Osteocyte (in vitro differentiated cells): ENCODE measurements at regions not wholly inside any gene's neighbourhood (a gene's known extent, or its start where the extent isn't known, plus 50 kb on each side); places are given as distances from the start of the nearest gene placed in this dataset.
"Not testable (repeated sequence)": the region's sequence is repeated elsewhere in the genome, so short reads cannot be mapped to it uniquely, and the experiment has no call there.

ENCODE experiments used
- DNase-seq: peaks from one replicate; pipeline ENCODE4 v3.0.0; 2021; ENCODE audit warnings: mixed read lengths; ENCODE audit not compliant: unreplicated experiment; ENCODE audit errors: extremely low spot score
- H3K27ac Mint-ChIP-seq: one replicate; pipeline ENCODE4 v1.8.0; 2021; ENCODE audit warnings: mild to moderate bottlenecking, mixed read lengths; ENCODE audit not compliant: unreplicated experiment
- H3K27me3 Mint-ChIP-seq: one replicate; pipeline ENCODE4 v1.8.0; 2021; ENCODE audit warnings: mixed read lengths; ENCODE audit not compliant: unreplicated experiment
- H3K36me3 Mint-ChIP-seq: one replicate; pipeline ENCODE4 v1.8.0; 2021; ENCODE audit warnings: mixed read lengths; ENCODE audit not compliant: unreplicated experiment
- H3K4me1 Mint-ChIP-seq: one replicate; pipeline ENCODE4 v1.8.0; 2021; ENCODE audit warnings: mixed read lengths; ENCODE audit not compliant: unreplicated experiment
- H3K4me3 Mint-ChIP-seq: one replicate; pipeline ENCODE4 v1.8.0; 2021; ENCODE audit warnings: mild to moderate bottlenecking, moderate library complexity, mixed read lengths; ENCODE audit not compliant: unreplicated experiment
- H3K9me3 Mint-ChIP-seq: one replicate; pipeline ENCODE4 v1.8.0; 2021; ENCODE audit warnings: mixed read lengths; ENCODE audit not compliant: unreplicated experiment
- TF ChIP-seq, protein P1 (sequence below): fragments of 200-600 bp; sonication (generic); IDR thresholded peaks from 2 replicates; pipeline ENCODE4 v1.5.0; 2021; ENCODE audit warnings: antibody characterized with exemption, mild to moderate bottlenecking, moderate library complexity

DNA sequence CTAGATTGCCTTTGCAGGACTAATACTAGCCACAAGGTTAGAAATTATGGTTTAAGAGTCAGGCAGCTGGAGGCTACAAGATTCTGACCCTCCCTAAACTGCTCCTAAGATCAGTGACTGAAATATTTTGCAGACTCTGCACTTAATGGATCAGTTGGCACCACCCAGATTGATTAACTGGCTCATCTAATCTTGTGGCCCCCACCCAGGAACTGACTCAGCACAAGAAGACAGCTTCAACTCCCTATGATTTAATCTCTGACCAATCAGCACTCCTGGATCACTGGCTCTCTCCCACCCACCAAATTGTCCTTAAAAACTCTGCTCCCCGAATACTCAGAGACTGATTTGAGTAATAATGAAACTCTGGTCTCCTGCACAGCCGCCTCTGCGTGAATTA is 145.4 kb upstream of the LCORL start:
- TF ChIP-seq, protein P1, sequence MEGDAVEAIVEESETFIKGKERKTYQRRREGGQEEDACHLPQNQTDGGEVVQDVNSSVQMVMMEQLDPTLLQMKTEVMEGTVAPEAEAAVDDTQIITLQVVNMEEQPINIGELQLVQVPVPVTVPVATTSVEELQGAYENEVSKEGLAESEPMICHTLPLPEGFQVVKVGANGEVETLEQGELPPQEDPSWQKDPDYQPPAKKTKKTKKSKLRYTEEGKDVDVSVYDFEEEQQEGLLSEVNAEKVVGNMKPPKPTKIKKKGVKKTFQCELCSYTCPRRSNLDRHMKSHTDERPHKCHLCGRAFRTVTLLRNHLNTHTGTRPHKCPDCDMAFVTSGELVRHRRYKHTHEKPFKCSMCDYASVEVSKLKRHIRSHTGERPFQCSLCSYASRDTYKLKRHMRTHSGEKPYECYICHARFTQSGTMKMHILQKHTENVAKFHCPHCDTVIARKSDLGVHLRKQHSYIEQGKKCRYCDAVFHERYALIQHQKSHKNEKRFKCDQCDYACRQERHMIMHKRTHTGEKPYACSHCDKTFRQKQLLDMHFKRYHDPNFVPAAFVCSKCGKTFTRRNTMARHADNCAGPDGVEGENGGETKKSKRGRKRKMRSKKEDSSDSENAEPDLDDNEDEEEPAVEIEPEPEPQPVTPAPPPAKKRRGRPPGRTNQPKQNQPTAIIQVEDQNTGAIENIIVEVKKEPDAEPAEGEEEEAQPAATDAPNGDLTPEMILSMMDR = no peak
- no peak overlapping the region for H3K27ac Mint-ChIP-seq
- H3K36me3 Mint-ChIP-seq = no peaks in the 10 kb centered on the region
- peaks cover 5% of the 10 kb centered on the region for H3K9me3 Mint-ChIP-seq
- no peaks in the 10 kb centered on the region for H3K27me3 Mint-ChIP-seq
- H3K4me3 Mint-ChIP-seq = no peak overlapping the region
- DNase-seq = no peak
- H3K4me1 Mint-ChIP-seq = no peaks in the 10 kb centered on the region

DNA sequence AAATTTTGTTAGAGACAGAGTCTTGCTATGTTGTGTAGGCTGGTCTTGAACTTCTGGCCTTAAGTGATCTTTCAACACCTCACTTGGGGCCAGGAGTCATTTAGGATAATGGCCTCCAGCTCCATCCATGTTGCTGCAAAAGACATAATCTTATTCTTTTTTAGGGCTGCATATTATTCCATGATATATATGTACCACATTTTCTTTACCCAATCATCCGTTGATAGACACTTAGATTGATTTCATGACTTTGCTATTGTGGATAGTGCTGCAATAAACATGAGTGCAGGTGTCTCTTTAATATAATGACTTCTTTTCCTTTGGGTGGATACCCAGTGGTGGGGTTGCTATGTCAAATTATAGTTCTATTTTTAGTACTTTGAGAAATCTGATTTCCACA is 140.9 kb upstream of the LCORL start:
- H3K4me1 Mint-ChIP-seq = no peaks in the 10 kb centered on the region
- H3K27me3 Mint-ChIP-seq = no peaks in the 10 kb centered on the region
- no peak for DNase-seq
- TF ChIP-seq, protein P1 = no peak
- no peak overlapping the region for H3K27ac Mint-ChIP-seq
- no peak overlapping the region for H3K4me3 Mint-ChIP-seq
- H3K9me3 Mint-ChIP-seq = peaks cover 14% of the 10 kb centered on the region
- H3K36me3 Mint-ChIP-seq = no peaks in the 10 kb centered on the region

GRCh38 chr4:18159117-18159912 is 137.8 kb upstream of the LCORL start:
- H3K27ac Mint-ChIP-seq, H3K4me3 Mint-ChIP-seq, H3K36me3 Mint-ChIP-seq, H3K4me1 Mint-ChIP-seq, DNase-seq, H3K27me3 Mint-ChIP-seq: not testable (repeated sequence)
- peaks cover 22% of the 10 kb centered on the region for H3K9me3 Mint-ChIP-seq

DNA sequence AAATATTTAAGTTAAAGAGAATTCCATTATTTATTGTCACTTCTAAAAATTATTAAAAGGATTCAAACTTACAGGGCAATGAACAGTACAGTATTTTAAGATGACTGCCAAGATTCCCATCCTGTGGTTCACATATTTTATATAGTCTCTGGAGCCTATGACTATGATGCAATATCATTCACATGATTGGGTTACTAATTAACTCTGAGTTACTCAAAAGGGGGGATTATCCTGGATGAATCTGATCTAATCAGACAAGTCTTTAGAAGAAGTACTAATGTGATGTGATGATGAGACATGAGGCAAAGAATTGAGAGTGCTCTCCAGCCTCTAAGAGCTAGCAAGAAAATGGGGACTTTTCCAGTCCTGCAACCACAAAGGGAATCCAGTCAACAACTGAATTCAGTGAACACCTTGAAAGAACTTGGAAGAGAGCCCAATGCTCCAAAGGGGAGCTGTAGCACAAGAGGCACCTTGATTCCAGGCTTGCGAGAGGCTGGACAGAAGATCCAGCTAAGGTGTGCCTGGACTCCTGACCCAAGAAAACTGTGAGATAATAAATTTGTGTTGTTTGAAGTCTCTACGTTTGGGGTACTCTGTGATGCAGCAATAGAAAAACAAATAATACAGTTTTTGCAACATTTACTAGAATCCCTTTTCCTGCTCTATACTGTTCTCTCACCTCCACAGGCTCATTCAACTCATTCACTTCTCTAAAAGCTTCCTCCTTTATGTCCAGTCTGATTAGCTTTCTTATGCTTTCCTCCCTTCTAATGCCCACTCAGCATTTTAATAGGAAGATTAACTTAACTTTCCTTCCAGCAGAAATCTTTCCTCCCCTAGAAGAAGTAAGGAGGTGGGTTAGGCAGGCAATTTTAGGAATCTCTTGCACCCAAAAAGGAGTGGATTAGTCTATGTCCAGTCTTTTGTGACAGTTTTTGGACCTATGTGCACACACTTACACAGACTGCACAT is 133.8 kb upstream of the LCORL start:
- H3K4me1 Mint-ChIP-seq = no peaks in the 10 kb centered on the region
- H3K27ac Mint-ChIP-seq = no peak overlapping the region
- H3K9me3 Mint-ChIP-seq = peaks cover 21% of the 10 kb centered on the region
- DNase-seq = no peak
- H3K27me3 Mint-ChIP-seq = no peaks in the 10 kb centered on the region
- no peaks in the 10 kb centered on the region for H3K36me3 Mint-ChIP-seq
- H3K4me3 Mint-ChIP-seq = no peak overlapping the region
- TF ChIP-seq, protein P1 = no peak

DNA sequence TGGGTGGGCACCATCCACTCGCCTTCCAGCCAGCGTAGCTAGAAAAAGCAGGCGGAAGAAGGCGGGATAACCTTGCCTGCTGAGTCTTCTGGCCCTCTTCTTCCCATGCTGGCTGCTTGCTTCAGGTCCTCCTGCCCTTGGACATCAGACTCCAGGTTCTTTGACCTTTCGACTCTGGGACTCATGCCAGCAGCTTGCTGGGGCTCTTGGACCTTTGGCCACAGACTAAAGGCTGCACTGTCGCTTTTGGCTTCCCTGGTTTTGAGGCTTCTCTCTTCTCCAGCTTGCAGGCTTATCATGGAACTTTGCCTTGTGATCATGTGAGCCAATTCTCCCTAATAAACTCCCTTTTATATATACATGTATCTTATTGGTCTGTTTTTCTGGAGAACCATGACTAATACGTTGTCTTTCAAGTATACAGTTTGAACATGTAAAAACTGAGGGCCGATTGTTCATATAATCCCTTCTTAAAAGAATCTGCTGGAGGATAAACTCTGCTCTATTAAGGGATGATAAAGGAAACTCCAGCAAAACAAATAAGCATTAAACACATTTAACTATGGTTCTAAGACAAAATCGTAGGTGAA is 116.6 kb upstream of the LCORL start:
- Mint-ChIP-seq H3K4me3 (no peak overlapping the region), H3K4me1 (no peaks in the 10 kb centered on the region), H3K36me3 (no peaks in the 10 kb centered on the region), H3K9me3 (no peaks in the 10 kb centered on the region), H3K27ac (no peak overlapping the region), H3K27me3 (no peaks in the 10 kb centered on the region)
- TF ChIP-seq, protein P1 = no peak
- DNase-seq = no peak
